HG03045 (cell line): ENCODE measurements at regions not wholly inside any gene's neighbourhood (a gene's known extent, or its start where the extent isn't known, plus 50 kb on each side); places are given as distances from the start of the nearest gene placed in this dataset.
"Not testable (repeated sequence)": the region's sequence is repeated elsewhere in the genome, so short reads cannot be mapped to it uniquely, and the experiment has no call there.

Source experiments
- ATAC-seq: cut with Tn5 transposase; IDR thresholded peaks from one replicate; pipeline ENCODE4 v1.9.1; 2021; ENCODE audit warnings: mild to moderate bottlenecking, moderate library complexity; ENCODE audit not compliant: unreplicated experiment

GRCh38 chr1:54474310-54475251 is 68.4 kb upstream of the SSBP3 start:
- no peak for ATAC-seq

DNA sequence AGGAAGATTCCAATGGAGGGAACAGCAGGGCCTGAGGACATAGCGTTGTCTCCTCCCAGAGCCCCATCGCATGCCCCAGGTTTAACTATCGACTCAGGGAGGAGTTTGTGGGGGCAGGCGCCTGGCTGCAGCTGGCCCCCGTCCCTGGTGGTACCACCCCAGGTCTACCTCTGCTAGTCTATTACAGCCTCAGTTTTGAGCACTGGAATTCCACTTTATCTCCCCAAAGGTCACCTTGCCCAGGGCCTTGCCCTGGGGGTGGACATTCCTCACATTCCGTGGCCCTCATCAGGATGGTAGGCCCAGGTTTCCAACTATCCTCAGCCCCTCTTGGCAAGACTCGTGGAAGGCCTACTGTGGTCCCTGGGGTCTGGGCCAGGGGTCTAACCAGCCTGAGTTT is 65.4 kb upstream of the SSBP3 start:
- no peak for ATAC-seq

DNA sequence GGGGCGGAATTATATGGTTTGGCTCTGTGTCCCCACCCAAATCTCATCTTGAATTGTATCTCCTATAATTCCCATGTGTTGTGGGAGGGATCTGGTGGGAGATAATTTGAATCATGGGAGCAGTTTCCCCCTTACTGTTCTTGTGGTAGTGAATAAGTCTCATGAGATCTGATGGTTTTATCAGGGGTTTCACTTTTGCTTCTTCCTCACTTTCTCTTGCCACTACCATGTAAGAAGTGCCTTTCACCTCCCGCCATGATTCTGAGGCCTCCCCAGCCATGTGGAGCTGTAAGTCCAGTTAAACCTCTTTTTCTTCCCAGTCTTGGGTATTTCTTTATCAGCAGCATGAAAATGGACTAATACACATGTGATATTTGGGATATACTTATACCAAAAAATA is 63.2 kb upstream of the SSBP3 start:
- ATAC-seq, result not testable (repeated sequence)

GRCh38 chr1:54468288-54469084 is 62.3 kb upstream of the SSBP3 start:
- ATAC-seq, result not testable (repeated sequence)

DNA sequence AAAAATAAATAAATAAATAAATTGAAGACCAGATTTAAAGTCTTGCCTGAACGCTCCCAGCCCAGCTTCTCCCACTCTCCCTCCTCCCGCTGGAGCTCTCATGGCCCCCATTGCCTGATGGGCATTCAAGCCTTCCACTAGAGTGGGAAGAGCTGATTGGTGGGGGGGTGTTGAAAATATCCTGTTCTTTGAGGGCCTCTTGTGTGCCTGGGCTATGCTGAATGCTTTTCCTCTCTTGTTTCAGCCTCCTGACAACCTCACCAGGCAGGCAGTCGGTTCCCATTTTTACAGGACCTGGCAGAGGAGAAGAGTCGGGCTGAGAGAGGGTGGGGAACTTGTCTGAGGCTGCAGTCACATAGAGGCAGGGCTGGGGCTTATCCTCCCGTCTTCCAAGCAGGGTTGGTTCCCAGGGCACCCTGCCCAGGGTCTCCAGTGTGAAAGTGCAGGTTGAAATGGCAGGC is 59.2 kb upstream of the SSBP3 start:
- ATAC-seq, result no peak

- ATAC-seq, result no peak
Measured at GRCh38 chr1:54464477-54465146, 58.4 kb upstream of the SSBP3 start.

GRCh38 chr1:54464031-54464476 is 57.9 kb upstream of the SSBP3 start:
- no peak for ATAC-seq

- no peak for ATAC-seq
Measured at GRCh38 chr1:54463259-54464030, 57.3 kb upstream of the SSBP3 start.

DNA sequence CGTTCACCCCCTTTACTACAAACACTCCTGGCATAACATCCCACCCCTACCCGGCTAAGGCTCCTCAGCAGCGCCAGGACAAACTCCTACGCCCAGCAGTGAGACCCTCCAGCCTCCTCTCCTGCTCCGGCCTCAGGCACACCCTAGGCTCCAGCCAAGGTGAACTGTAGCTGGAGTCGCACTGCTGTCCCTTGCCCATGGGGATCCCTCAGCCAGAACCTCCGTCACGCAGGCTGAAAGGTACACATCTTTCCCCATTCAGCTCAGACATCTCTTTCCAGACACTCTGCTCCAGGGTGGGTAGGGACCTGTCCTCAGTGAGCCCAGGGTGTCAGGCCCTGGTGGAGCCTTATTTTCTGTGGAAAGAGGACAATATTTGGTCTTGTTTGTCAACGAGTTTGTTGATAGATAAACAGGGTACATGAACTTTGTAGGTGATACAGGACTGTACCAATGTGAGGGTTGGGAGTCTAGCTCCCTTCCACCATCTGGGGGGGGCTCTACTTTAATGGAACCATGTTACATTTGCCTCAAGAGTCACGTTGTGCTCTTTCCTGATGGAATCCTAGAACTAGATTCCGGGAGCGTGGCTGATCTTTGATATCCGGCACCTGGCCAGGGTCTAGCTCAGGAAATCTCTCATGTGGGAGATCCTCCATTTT is 56.5 kb upstream of the SSBP3 start:
- ATAC-seq, result no peak

DNA sequence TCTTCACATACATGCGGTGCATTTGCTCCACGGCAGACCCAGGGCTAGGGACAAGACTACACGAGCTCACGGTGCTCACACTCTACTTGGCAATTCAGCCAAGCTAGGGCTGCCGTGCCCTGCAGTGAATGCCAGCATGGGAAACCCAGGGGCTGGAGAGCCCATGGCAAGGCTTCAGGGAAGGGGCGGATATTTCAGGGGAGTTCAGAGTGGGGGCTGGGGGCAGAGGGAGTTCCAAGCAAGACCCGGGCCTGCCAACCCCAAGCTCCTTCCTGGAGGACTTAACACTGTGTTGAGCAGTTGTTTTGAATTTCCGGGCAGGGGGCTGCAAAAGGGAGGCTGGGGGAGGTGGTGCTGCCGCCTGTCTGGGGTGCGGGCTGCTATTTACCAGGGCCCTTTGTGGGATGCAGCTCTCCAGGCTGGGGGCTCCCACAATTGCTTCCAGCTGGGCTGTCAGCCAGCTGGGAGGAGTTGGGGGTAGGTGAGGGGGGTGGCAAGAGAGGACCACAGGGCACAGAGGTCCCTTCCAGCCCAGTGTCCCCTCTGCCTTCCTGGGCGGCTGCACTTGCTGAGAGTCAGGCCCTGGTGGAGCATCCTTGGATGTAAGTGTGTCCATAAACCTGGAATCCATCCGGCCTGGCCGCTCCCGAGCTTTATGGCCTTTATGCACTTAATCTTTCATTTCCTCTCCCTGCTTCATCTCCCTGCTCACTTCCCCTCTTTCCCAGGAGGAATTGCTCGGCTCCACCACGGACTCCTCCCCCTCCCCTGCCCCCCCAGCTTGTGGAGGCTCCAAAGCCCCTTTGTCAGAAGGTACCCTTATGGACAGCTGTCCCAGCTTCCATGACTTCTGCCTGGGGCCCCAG is 55.8 kb upstream of the SSBP3 start:
- no peak for ATAC-seq

- no peak for ATAC-seq
Measured at GRCh38 chr1:54460861-54461387, 54.7 kb upstream of the SSBP3 start.

DNA sequence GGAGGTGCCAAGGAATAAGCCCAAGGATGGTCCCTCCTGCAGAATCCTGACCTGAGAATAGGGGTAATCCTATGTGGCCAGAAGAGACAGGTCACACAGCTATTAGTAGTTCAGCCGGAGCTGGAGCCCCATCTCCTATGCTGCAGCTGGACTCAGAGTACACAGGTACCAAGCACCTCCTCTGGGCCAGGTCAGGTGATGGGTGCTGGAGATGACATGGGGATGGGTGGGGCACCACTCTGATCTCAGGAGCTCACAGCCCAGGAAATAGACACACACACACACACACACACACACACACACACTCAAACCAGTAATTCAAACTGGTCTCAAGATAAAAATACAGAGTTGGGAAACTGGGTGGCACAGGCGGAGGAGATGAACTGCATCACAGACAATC is 54.2 kb upstream of the SSBP3 start:
- no peak for ATAC-seq

DNA sequence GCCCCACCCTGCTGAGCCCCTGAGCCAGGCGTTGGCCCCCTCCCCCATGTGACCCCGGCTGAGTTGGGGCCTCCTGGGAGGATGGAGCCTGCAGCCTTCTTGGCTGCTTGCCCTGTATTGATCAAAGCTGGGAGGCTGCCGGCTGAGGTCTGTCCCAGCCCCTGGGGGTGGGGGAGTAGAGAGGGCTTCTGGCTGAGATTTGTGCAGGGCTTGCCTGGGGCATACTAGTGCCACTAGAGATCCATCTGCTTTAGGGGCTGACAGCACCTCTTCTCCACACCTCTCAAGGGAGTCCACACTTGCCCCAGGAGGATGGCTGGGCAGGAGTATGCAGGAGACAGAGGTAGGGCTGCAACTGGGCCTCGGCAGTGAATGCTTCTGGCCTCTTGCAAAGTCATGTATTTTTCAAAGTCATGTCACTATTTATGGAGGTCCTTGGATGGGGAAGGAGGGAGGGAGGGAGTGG is 53.6 kb upstream of the SSBP3 start:
- ATAC-seq, result no peak

GRCh38 chr1:54459140-54459539 is 52.9 kb upstream of the SSBP3 start:
- no peak for ATAC-seq

- ATAC-seq, result no peak
Measured at GRCh38 chr1:54456921-54457529, 50.8 kb upstream of the SSBP3 start.

DNA sequence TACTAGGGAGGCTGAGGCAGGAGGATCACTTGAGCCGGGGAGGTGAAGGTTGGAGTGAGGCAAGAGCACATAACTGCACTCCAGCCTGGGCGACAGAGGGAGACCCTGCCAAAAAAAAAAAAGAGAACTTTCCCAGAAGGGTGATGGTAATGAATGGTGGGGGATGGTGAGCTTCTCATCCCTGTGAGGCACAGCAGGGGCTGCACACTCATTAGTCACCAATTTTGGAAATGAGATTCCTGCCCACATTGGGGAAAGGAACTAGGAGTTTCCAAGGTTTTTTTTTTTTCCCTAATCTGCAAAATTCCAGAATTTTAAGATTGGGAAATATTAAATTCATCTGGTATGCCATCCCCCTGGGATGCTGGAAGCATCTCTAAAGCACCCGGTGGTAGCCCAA is 50.2 kb upstream of the SSBP3 start:
- no peak for ATAC-seq
